ENCODE measurements at regions not wholly inside any gene's neighbourhood (a gene's known extent, or its start where the extent isn't known, plus 50 kb on each side); places are given as distances from the start of the nearest gene placed in this dataset.

GRCh38 chr3:127100459-127101410 lies 92.2 kb upstream of the PRR23E start:
- H3K4me3 ChIP-seq (ENCODE audit: low read depth, low read length), result no peak overlapping the region
- DNase-seq (ENCODE audit: low read depth), result no peak
- no peak for TF ChIP-seq CTCF (IDR thresholded peaks at IDR 0.05; ENCODE audit: control insufficient read depth, extremely low read depth, insufficient read depth)

- H3K4me3 ChIP-seq (ENCODE audit: low read depth, low read length), result no peak overlapping the region
- DNase-seq (ENCODE audit: low read depth), result no peak
These were observed 91.3 kb upstream of the PRR23E start for GRCh38 chr3:127101411-127102187.

GRCh38 chr3:127102188-127102520 lies 90.8 kb upstream of the PRR23E start:
- H3K4me3 ChIP-seq (ENCODE audit: low read depth, low read length), result no peak overlapping the region
- DNase-seq (ENCODE audit: low read depth), result no peak
- TF ChIP-seq CTCF (IDR thresholded peaks at IDR 0.05; ENCODE audit: control insufficient read depth, extremely low read depth, insufficient read depth), result no peak

More at GRCh38 chr3:127101411-127102187, 91.3 kb upstream of the PRR23E start:
- no peak for TF ChIP-seq CTCF (IDR thresholded peaks at IDR 0.05; ENCODE audit: control insufficient read depth, extremely low read depth, insufficient read depth)

GRCh38 chr3:127102587-127102986 lies 90.3 kb upstream of the PRR23E start:
- no peak overlapping the region for H3K4me3 ChIP-seq (ENCODE audit: low read depth, low read length)
- no peak for DNase-seq (ENCODE audit: low read depth)
- no peak for TF ChIP-seq CTCF (IDR thresholded peaks at IDR 0.05; ENCODE audit: control insufficient read depth, extremely low read depth, insufficient read depth)

GRCh38 chr3:127103080-127103479 lies 89.9 kb upstream of the PRR23E start:
- DNase-seq (ENCODE audit: low read depth), result no peak
- H3K4me3 ChIP-seq (ENCODE audit: low read depth, low read length), result no peak overlapping the region
- no peak for TF ChIP-seq CTCF (IDR thresholded peaks at IDR 0.05; ENCODE audit: control insufficient read depth, extremely low read depth, insufficient read depth)

GRCh38 chr3:127104586-127104985 lies 88.3 kb upstream of the PRR23E start:
- TF ChIP-seq CTCF (IDR thresholded peaks at IDR 0.05; ENCODE audit: control insufficient read depth, extremely low read depth, insufficient read depth), result no peak
- H3K4me3 ChIP-seq (ENCODE audit: low read depth, low read length), result no peak overlapping the region

More at GRCh38 chr3:127104586-127104985, 88.3 kb upstream of the PRR23E start:
- DNase-seq (ENCODE audit: low read depth), result no peak
